Naive B cell (primary cell): ENCODE measurements at regions not wholly inside any gene's neighbourhood (a gene's known extent, or its start where the extent isn't known, plus 50 kb on each side); places are given as distances from the start of the nearest gene placed in this dataset.
"Not testable (repeated sequence)": the region's sequence is repeated elsewhere in the genome, so short reads cannot be mapped to it uniquely, and the experiment has no call there.

Source experiments
- ATAC-seq, 2 donors: fragments of 150-1000 bp; cut with Tn5 transposase; 2 replicates each; pipeline ENCODE4 v1.10.0; 2021; ENCODE audit warnings: low read depth in 2 of 2, mild to moderate bottlenecking in 2 of 2, moderate library complexity in 2 of 2
- DNase-seq: peaks from one replicate; pipeline ENCODE4 v3.0.0; 2022
- H3K27ac Mint-ChIP-seq, 6 donors: one replicate each; pipeline ENCODE4 v1.8.0; 2020 to 2022; ENCODE audit warnings: mild to moderate bottlenecking in 6 of 6, mixed read lengths in 6 of 6, moderate library complexity in 5 of 6, inconsistent platforms in 2 of 6
- H3K27me3 Mint-ChIP-seq, 3 donors: one replicate each; pipeline ENCODE4 v1.8.0; 2021 to 2022; ENCODE audit warnings: mixed read lengths in 3 of 3, mild to moderate bottlenecking in 1 of 3
- H3K36me3 Mint-ChIP-seq, 2 donors: one replicate each; pipeline ENCODE4 v1.8.0; 2020 to 2022; ENCODE audit warnings: mixed read lengths in 2 of 2, inconsistent platforms in 1 of 2, mild to moderate bottlenecking in 1 of 2
- H3K4me1 Mint-ChIP-seq, 3 donors: one replicate each; pipeline ENCODE4 v1.8.0; 2020 to 2022; ENCODE audit warnings: mixed read lengths in 3 of 3, inconsistent platforms in 1 of 3, mild to moderate bottlenecking in 1 of 3, moderate library complexity in 1 of 3
- H3K4me3 Mint-ChIP-seq, 8 donors: one replicate each; pipeline ENCODE4 v1.8.0; 2020 to 2022; ENCODE audit warnings: mild to moderate bottlenecking in 8 of 8, mixed read lengths in 8 of 8, moderate library complexity in 8 of 8, inconsistent platforms in 2 of 8
- H3K9me3 Mint-ChIP-seq, 7 donors: one replicate each; pipeline ENCODE4 v1.8.0; 2020 to 2022; ENCODE audit warnings: mixed read lengths in 7 of 7, mild to moderate bottlenecking in 5 of 7, inconsistent platforms in 2 of 7, moderate library complexity in 1 of 7

GRCh38 chr5:85938201-85938600 lies 679.5 kb upstream of the COX7C start:
- H3K36me3 Mint-ChIP-seq: no peaks in the 10 kb centered on the region
- ATAC-seq: no peak
- no peaks in the 10 kb centered on the region for H3K27me3 Mint-ChIP-seq
- DNase-seq: no peak
- H3K4me3 Mint-ChIP-seq: no peak overlapping the region
- H3K9me3 Mint-ChIP-seq: peaks cover 0 to 11% (median 4%) of the 10 kb centered on the region in 7 donors
- H3K4me1 Mint-ChIP-seq: no peaks in the 10 kb centered on the region
- no peak overlapping the region for H3K27ac Mint-ChIP-seq

DNA sequence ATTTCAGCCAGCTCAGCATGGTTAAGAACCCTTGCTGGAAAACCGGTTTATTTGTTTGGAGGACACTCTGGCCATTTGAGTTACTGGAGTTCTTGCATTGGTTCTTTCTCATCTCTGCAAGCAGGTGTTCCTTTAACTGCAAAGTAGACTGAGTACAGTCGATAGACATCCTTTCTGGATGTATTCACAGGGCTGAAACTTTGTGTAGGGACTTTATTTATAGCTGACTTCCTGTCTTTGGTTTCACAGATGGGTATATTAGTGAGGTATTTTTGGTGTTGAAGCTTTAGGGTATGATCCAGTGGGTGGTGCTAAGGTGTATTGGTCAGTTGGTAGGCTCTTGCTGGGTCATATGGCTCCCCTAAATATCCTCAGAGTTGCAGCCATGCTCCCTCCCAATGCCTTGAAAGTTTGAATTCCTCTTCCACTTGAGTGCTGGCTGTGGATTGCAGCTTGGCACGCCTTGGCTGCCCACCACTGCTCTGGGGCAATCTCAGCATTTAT lies 666.0 kb upstream of the COX7C start:
- Mint-ChIP-seq H3K4me3 (no peak overlapping the region), H3K4me1 (no peaks in the 10 kb centered on the region)

GRCh38 chr5:85952680-85953079 lies 665.1 kb upstream of the COX7C start:
- Mint-ChIP-seq H3K4me1 (no peaks in the 10 kb centered on the region), H3K27ac (no peak overlapping the region), H3K4me3 (no peak overlapping the region), H3K36me3 (no peaks in the 10 kb centered on the region), H3K27me3 (no peaks in the 10 kb centered on the region), H3K9me3 (peaks cover 0 to 18% (median 2%) of the 10 kb centered on the region in 7 donors)
- ATAC-seq (no peak), DNase-seq (no peak)

More for the DNA sequence above, 666.0 kb upstream of the COX7C start:
- H3K36me3 Mint-ChIP-seq: no peaks in the 10 kb centered on the region
- no peaks in the 10 kb centered on the region for H3K27me3 Mint-ChIP-seq
- ATAC-seq (no peak), DNase-seq (no peak)
- H3K9me3 Mint-ChIP-seq: peaks cover 0 to 18% (median 0%) of the 10 kb centered on the region in 7 donors
- no peak overlapping the region for H3K27ac Mint-ChIP-seq

- ATAC-seq: no peak
- Mint-ChIP-seq H3K9me3 (peaks cover 0 to 4% (median 0%) of the 10 kb centered on the region in 7 donors), H3K4me3 (no peak overlapping the region), H3K27me3 (no peaks in the 10 kb centered on the region), H3K27ac (no peak overlapping the region), H3K4me1 (no peaks in the 10 kb centered on the region), H3K36me3 (no peaks in the 10 kb centered on the region)
- DNase-seq: no peak
Observed at GRCh38 chr5:85967681-85968080, 650.1 kb upstream of the COX7C start.

GRCh38 chr5:85972539-85972938 lies 645.2 kb upstream of the COX7C start:
- Mint-ChIP-seq H3K27ac (no peak overlapping the region), H3K4me3 (no peak overlapping the region), H3K4me1 (no peaks in the 10 kb centered on the region), H3K9me3 (peaks cover 0 to 8% (median 0%) of the 10 kb centered on the region in 7 donors), H3K36me3 (no peaks in the 10 kb centered on the region), H3K27me3 (no peaks in the 10 kb centered on the region)
- ATAC-seq (no peak), DNase-seq (no peak)

GRCh38 chr5:85985167-85985566 lies 632.6 kb upstream of the COX7C start:
- peaks cover 1 to 9% (median 7%) of the 10 kb centered on the region in 7 donors for H3K9me3 Mint-ChIP-seq
- ATAC-seq (no peak), DNase-seq (no peak)
- no peaks in the 10 kb centered on the region for H3K36me3 Mint-ChIP-seq
- H3K4me3 Mint-ChIP-seq: no peak overlapping the region
- no peaks in the 10 kb centered on the region for H3K27me3 Mint-ChIP-seq
- H3K4me1 Mint-ChIP-seq: no peaks in the 10 kb centered on the region
- no peak overlapping the region for H3K27ac Mint-ChIP-seq

DNA sequence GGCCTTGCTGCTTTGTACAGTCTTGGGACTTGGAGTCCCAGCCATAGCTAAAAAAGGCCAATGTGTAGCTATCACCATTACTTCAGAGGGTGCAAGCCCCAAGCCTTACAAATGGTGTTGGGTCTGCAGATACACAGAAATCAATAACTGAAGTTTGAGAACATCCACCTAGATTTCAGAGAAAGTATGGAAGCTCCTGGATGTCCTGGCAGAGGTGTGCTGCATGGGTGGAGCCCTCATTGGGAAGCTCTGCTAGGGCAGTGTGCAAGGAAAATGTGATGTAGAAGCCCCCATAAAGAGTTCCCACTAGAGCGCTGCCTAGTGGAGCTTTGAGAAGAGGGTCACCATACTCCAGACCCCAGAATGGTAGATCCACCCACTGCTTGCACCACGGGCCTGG lies 626.7 kb upstream of the COX7C start:
- no peaks in the 10 kb centered on the region for H3K4me1 Mint-ChIP-seq
- H3K36me3 Mint-ChIP-seq: no peaks in the 10 kb centered on the region
- ATAC-seq (no peak), DNase-seq (no peak)
- H3K4me3 Mint-ChIP-seq: no peak overlapping the region
- H3K27ac Mint-ChIP-seq: no peak overlapping the region
- peaks cover 5 to 37% (median 13%) of the 10 kb centered on the region in 7 donors for H3K9me3 Mint-ChIP-seq
- H3K27me3 Mint-ChIP-seq: no peaks in the 10 kb centered on the region

DNA sequence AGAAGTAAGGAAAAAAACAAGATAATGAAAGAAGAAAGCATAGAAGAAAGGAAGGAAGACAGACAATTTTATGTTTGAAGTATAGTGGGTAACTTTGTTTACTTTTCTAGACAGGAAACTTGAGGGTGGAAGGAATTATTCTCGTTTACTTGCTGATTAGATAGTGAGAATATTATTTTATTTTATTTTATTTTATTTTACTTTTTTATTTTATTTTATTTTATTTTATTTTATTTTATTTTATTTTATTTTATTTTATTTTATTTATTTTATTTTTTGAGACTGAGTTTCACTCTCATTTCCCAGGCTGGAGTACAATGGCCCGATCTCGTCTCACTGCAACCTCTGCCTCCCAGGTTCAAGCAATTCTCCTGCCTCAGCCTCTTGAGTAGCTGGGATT lies 623.1 kb upstream of the COX7C start:
- H3K4me3 Mint-ChIP-seq, DNase-seq, H3K36me3 Mint-ChIP-seq, ATAC-seq, H3K27me3 Mint-ChIP-seq, H3K27ac Mint-ChIP-seq, H3K4me1 Mint-ChIP-seq: not testable (repeated sequence)
- peaks cover 7 to 43% (median 9%) of the 10 kb centered on the region in 7 donors for H3K9me3 Mint-ChIP-seq

- Mint-ChIP-seq H3K36me3 (no peaks in the 10 kb centered on the region), H3K4me1 (no peaks in the 10 kb centered on the region), H3K4me3 (no peak overlapping the region), H3K27me3 (no peaks in the 10 kb centered on the region), H3K9me3 (peaks cover 0 to 13% (median 2%) of the 10 kb centered on the region in 7 donors), H3K27ac (peak overlapping the region in 1 of 6 donors; percentile 5)
- ATAC-seq (no peak), DNase-seq (no peak)
Observed at GRCh38 chr5:85998656-85999055, 619.1 kb upstream of the COX7C start.

DNA sequence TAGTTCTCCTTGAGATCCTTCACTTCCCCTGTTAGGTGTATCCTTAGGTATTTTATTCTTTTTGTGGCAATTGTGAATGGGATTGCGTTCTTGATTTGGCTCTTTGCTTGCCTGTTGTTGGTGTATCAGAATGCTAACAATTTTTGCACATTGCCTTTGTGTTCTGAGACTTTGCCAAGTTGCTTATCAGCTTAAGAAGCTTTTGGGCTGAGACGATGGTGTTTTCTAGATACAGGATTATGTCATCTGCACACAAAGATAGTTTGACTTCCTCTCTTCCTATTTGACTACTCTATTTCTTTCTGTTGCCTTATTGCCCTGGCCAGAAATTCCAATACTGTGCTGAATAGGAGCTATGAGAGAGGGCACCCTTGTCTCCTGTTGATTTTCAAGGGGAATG lies 609.4 kb upstream of the COX7C start:
- no peaks in the 10 kb centered on the region for H3K36me3 Mint-ChIP-seq
- no peak overlapping the region for H3K4me3 Mint-ChIP-seq
- DNase-seq (no peak), ATAC-seq (no peak)
- peaks cover 4 to 19% (median 7%) of the 10 kb centered on the region in 7 donors for H3K9me3 Mint-ChIP-seq
- H3K4me1 Mint-ChIP-seq: no peaks in the 10 kb centered on the region
- no peak overlapping the region for H3K27ac Mint-ChIP-seq
- no peaks in the 10 kb centered on the region for H3K27me3 Mint-ChIP-seq

DNA sequence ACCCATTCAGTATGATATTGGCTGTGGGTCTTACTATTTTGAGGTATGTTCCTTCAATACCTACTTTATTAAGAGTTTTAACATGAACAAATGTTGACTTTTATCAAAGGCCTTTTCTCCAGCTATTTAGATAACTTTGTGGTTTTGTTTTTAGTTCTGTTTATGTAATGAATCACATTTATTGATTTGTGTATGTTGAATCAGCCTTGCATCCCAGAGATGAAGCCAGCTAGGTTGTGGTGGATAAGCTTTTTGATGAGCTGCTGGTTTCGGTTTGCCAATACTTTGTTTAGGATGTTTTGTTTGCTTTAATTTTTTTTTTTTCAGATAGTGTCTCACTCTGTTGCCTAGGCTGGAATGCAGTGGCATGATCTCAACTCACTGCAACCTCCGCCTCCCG lies 609.0 kb upstream of the COX7C start:
- Mint-ChIP-seq H3K27me3 (no peaks in the 10 kb centered on the region), H3K4me3 (no peak overlapping the region), H3K9me3 (peaks cover 4 to 19% (median 7%) of the 10 kb centered on the region in 7 donors), H3K36me3 (no peaks in the 10 kb centered on the region), H3K27ac (no peak overlapping the region), H3K4me1 (no peaks in the 10 kb centered on the region)
- DNase-seq (no peak), ATAC-seq (no peak)

GRCh38 chr5:86011937-86012336 lies 605.8 kb upstream of the COX7C start:
- H3K4me1 Mint-ChIP-seq: no peaks in the 10 kb centered on the region
- no peaks in the 10 kb centered on the region for H3K36me3 Mint-ChIP-seq
- H3K27ac Mint-ChIP-seq: no peak overlapping the region
- peaks cover 4 to 19% (median 6%) of the 10 kb centered on the region in 7 donors for H3K9me3 Mint-ChIP-seq
- no peaks in the 10 kb centered on the region for H3K27me3 Mint-ChIP-seq
- DNase-seq (no peak), ATAC-seq (no peak)
- H3K4me3 Mint-ChIP-seq: no peak overlapping the region

- no peak for ATAC-seq
- Mint-ChIP-seq H3K27ac (no peak overlapping the region), H3K9me3 (peaks cover 0 to 5% (median 0%) of the 10 kb centered on the region in 7 donors), H3K36me3 (no peaks in the 10 kb centered on the region), H3K27me3 (no peaks in the 10 kb centered on the region), H3K4me3 (no peak overlapping the region), H3K4me1 (no peaks in the 10 kb centered on the region)
- no peak for DNase-seq
Observed at GRCh38 chr5:86029308-86029707, 588.4 kb upstream of the COX7C start.

DNA sequence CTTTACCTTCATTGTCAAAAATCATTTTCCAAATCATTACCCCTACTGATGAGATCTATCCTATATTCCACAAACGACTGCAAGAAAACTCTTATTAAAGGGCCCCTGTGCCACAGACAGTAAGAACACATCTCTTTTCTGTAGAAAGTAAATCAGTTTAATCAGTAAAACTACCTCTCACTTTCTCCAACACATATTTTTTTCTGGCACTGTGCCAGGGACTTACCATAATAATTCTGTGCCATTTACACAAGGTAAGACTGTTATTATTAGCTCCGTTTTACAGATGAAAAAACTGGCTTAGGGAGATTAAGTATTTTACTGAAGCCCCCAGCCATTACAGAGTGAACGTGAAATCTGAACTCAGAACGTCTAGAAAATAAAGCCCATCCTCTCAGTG lies 587.0 kb upstream of the COX7C start:
- no peak for DNase-seq
- H3K36me3 Mint-ChIP-seq: no peaks in the 10 kb centered on the region
- H3K4me1 Mint-ChIP-seq: no peaks in the 10 kb centered on the region
- no peak overlapping the region for H3K4me3 Mint-ChIP-seq
- H3K27ac Mint-ChIP-seq: no peak overlapping the region
- H3K27me3 Mint-ChIP-seq: no peaks in the 10 kb centered on the region
- H3K9me3 Mint-ChIP-seq: peaks cover 0 to 5% (median 2%) of the 10 kb centered on the region in 7 donors
- ATAC-seq: no peak

- no peak for DNase-seq
- no peaks in the 10 kb centered on the region for H3K36me3 Mint-ChIP-seq
- ATAC-seq: no peak
- H3K4me1 Mint-ChIP-seq: no peaks in the 10 kb centered on the region
- no peaks in the 10 kb centered on the region for H3K27me3 Mint-ChIP-seq
- no peak overlapping the region for H3K4me3 Mint-ChIP-seq
- peaks cover 2 to 13% (median 4%) of the 10 kb centered on the region in 7 donors for H3K9me3 Mint-ChIP-seq
- H3K27ac Mint-ChIP-seq: no peak overlapping the region
Observed at GRCh38 chr5:86038566-86038965, 579.2 kb upstream of the COX7C start.
